SK-N-SH (cell line): ENCODE measurements at regions not wholly inside any gene's neighbourhood (a gene's known extent, or its start where the extent isn't known, plus 50 kb on each side); places are given as distances from the start of the nearest gene placed in this dataset.
"Not testable (repeated sequence)": the region's sequence is repeated elsewhere in the genome, so short reads cannot be mapped to it uniquely, and the experiment has no call there.

Experiments used
- CTCF ChIA-PET: fragments of 300-600, 350-600 bp; formaldehyde crosslinking; extraction: SDS; loops from one replicate; lab custom pipeline; 2021; lab: Yijun Ruan, JAX
- POLR2A ChIA-PET: fragments of 350-600 bp; sonication (Branson Sonifier 250); formaldehyde crosslinking; extraction: SDS; loops from one replicate; lab custom pipeline; 2020; ENCODE audit warnings: antibody characterized with exemption, inconsistent platforms; lab: Yijun Ruan, JAX
- DNase-seq: peaks from one replicate; pipeline ENCODE4 v3.0.0; 2012
- H2AFZ ChIP-seq: fragments of 200-600 bp; sonication (generic); 2 replicates; pipeline ENCODE4 v1.8.1; 2016; ENCODE audit warnings: antibody characterized with exemption, mild to moderate bottlenecking, low read depth
- H3F3A ChIP-seq: fragments of 200-600 bp; sonication (generic); replicated peaks from 2 replicates; pipeline ENCODE3; 2016; ENCODE audit warnings: antibody characterized with exemption, mild to moderate bottlenecking; ENCODE audit not compliant: insufficient read depth
- H3K27ac ChIP-seq, 2 experiments: fragments of 200-500 bp in 1 of 2; fragments of 200-600 bp in 1 of 2; sonication (Bioruptor generic) in 1 of 2; sonication (generic), shearing (Covaris generic) in 1 of 2; 2 replicates each; pipeline versions ENCODE4 v1.5.1 to v1.6.1; 2014 to 2016; ENCODE audit warnings: low read depth in 2 of 2, inconsistent platforms in 1 of 2, low read length in 1 of 2, mild to moderate bottlenecking in 1 of 2, mixed read lengths in 1 of 2
- H3K27me3 ChIP-seq: fragments of 200-600 bp; sonication (generic), shearing (Covaris generic); 2 replicates; pipeline ENCODE4 v1.6.1; 2016; ENCODE audit warnings: mixed run types; ENCODE audit not compliant: insufficient read depth
- H3K36me3 ChIP-seq, 2 experiments: fragments of 200-500 bp in 1 of 2; fragments of 200-600 bp in 1 of 2; sonication (Bioruptor generic) in 1 of 2; sonication (generic) in 1 of 2; replicated peaks in 1 of 2; 2 replicates each; pipeline versions ENCODE3 to v1.5.1; 2014 to 2016; ENCODE audit warnings: low read length in 1 of 2, mild to moderate bottlenecking in 1 of 2; ENCODE audit not compliant: insufficient read depth in 2 of 2, control insufficient read depth in 1 of 2
- H3K4me1 ChIP-seq, 2 experiments: fragments of 200-500 bp in 1 of 2; fragments of 200-600 bp in 1 of 2; sonication (Bioruptor generic) in 1 of 2; sonication (generic), shearing (Covaris generic) in 1 of 2; 2 replicates each; pipeline versions ENCODE4 v1.5.1 to v1.6.1; 2014 to 2016; ENCODE audit warnings: low read depth in 1 of 2, low read length in 1 of 2, mixed run types in 1 of 2; ENCODE audit not compliant: insufficient read depth in 2 of 2, control insufficient read depth in 1 of 2
- H3K4me2 ChIP-seq: fragments of 200-600 bp; sonication (generic), shearing (Covaris generic); 2 replicates; pipeline ENCODE4 v1.6.1; 2017; ENCODE audit warnings: mixed run types
- H3K4me3 ChIP-seq, 2 experiments: fragments of 200-500 bp in 1 of 2; fragments of 200-600 bp in 1 of 2; sonication (Bioruptor generic) in 1 of 2; sonication (generic), shearing (Covaris generic) in 1 of 2; 2 replicates each; pipeline versions ENCODE4 v1.5.1 to v1.8.1; 2014 to 2016; ENCODE audit warnings: low read depth in 2 of 2, inconsistent platforms in 1 of 2, low read length in 1 of 2, mild to moderate bottlenecking in 1 of 2, mixed read lengths in 1 of 2, moderate library complexity in 1 of 2
- H3K79me2 ChIP-seq: fragments of 200-600 bp; sonication (generic); 2 replicates; pipeline ENCODE4 v1.8.1; 2017; ENCODE audit warnings: mild to moderate bottlenecking; ENCODE audit not compliant: insufficient read depth
- H3K9ac ChIP-seq: fragments of 200-600 bp; sonication (generic); 2 replicates; pipeline ENCODE4 v1.6.1; 2017; ENCODE audit warnings: mixed run types
- H3K9me2 ChIP-seq: fragments of 200-600 bp; sonication (generic); 2 replicates; pipeline ENCODE4 v1.6.1; 2017; ENCODE audit warnings: mixed run types
- H3K9me3 ChIP-seq: fragments of 200-600 bp; sonication (generic); 2 replicates; pipeline ENCODE4 v1.6.1; 2017; ENCODE audit warnings: mixed run types, mild to moderate bottlenecking, moderate library complexity
- H4K20me1 ChIP-seq: fragments of 200-600 bp; sonication (generic); 2 replicates; pipeline ENCODE4 v1.6.1; 2017; ENCODE audit warnings: mild to moderate bottlenecking, mixed run types; ENCODE audit not compliant: insufficient read depth
- FOSL2 ChIP-seq: IDR thresholded peaks from 2 replicates; pipeline ENCODE4 v1.4.0; 2012; ENCODE audit warnings: low read depth, mild to moderate bottlenecking, moderate library complexity, borderline replicate concordance
- GABPA ChIP-seq: IDR thresholded peaks from 2 replicates; pipeline ENCODE4 v1.4.0; 2012; ENCODE audit warnings: low read depth, mild to moderate bottlenecking
- JUND ChIP-seq: IDR thresholded peaks from 2 replicates; pipeline ENCODE4 v1.4.0; 2012
- MXI1 ChIP-seq: IDR thresholded peaks from 2 replicates; pipeline ENCODE4 v1.6.1; 2012; ENCODE audit warnings: mild to moderate bottlenecking, low read depth, low read length, improper control_type of control experiment
- NFIC ChIP-seq: IDR thresholded peaks from 2 replicates; pipeline ENCODE4 v1.4.0; 2012; ENCODE audit warnings: borderline replicate concordance
- RAD21 ChIP-seq: IDR thresholded peaks from 2 replicates; pipeline ENCODE4 v1.6.1; 2012; ENCODE audit warnings: mild to moderate bottlenecking, low read length
- RFX5 ChIP-seq: IDR thresholded peaks from 2 replicates; pipeline ENCODE4 v1.6.1; 2012; ENCODE audit warnings: mild to moderate bottlenecking, improper control_type of control experiment, low read length
- SIN3A ChIP-seq: IDR thresholded peaks from 2 replicates; pipeline ENCODE4 v1.6.1; 2012; ENCODE audit warnings: low read depth, mild to moderate bottlenecking, low read length, moderate library complexity, borderline replicate concordance
- WGBS: methylation state at CpG from one replicate; pipeline ENCODE4 v1.1.6; 2017; ENCODE audit warnings: low lambda C conversion rate; 5-methylcytosine and 5-hydroxymethylcytosine counted together
- TF ChIP-seq, protein P1 (sequence below): fragments of 200-600 bp; sonication (generic); IDR thresholded peaks from 2 replicates; pipeline ENCODE4 v1.6.1; 2017; ENCODE audit warnings: antibody characterized with exemption, mild to moderate bottlenecking, moderate library complexity
- TF ChIP-seq, protein P2 (sequence below): fragments of 150-350 bp; IDR thresholded peaks from 2 replicates; pipeline ENCODE4 v1.6.1; 2016; ENCODE audit warnings: mild to moderate bottlenecking, low read depth, low read length
- TF ChIP-seq, protein P3 (sequence below): IDR thresholded peaks from 2 replicates; pipeline ENCODE4; 2012
- TF ChIP-seq, protein P4 (sequence below): IDR thresholded peaks from 2 replicates; pipeline ENCODE4 v1.6.1; 2012; ENCODE audit warnings: mild to moderate bottlenecking, low read depth, low read length, moderate library complexity

DNA sequence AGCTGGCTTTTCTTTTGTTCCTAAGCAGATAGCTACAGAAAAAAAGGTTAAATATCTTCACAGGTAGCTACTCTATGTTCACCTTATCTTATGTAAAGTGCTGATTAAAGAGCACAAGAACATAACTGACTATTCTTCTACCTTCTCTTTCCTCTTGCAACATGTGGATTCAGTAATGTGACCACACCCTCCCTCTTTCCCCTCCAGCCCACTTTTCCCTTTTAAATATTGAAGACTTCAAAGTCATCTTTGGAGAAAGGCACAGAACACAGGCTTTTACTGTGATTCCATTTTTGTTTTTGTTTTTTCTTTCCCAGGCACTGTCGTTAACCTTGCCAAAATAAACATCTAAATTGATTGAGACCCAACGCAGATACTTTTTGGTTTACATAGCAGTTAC, 418.1 kb upstream of the CDH20 start:
- Histone ChIP-seq H3K9ac (no peak overlapping the region), H4K20me1 (no peaks in the 10 kb centered on the region), H3F3A (no peaks in the 10 kb centered on the region), H3K9me2 (no peaks in the 10 kb centered on the region), H3K4me1 (no peaks in the 10 kb centered on the region), H2AFZ (no peak overlapping the region), H3K4me2 (no peak overlapping the region)
- DNase-seq, result no peak
- TF ChIP-seq, protein P1, sequence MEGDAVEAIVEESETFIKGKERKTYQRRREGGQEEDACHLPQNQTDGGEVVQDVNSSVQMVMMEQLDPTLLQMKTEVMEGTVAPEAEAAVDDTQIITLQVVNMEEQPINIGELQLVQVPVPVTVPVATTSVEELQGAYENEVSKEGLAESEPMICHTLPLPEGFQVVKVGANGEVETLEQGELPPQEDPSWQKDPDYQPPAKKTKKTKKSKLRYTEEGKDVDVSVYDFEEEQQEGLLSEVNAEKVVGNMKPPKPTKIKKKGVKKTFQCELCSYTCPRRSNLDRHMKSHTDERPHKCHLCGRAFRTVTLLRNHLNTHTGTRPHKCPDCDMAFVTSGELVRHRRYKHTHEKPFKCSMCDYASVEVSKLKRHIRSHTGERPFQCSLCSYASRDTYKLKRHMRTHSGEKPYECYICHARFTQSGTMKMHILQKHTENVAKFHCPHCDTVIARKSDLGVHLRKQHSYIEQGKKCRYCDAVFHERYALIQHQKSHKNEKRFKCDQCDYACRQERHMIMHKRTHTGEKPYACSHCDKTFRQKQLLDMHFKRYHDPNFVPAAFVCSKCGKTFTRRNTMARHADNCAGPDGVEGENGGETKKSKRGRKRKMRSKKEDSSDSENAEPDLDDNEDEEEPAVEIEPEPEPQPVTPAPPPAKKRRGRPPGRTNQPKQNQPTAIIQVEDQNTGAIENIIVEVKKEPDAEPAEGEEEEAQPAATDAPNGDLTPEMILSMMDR, result no peak
- TF ChIP-seq FOSL2 (no peak), SIN3A (no peak), RFX5 (no peak), MXI1 (no peak), RAD21 (no peak)
- TF ChIP-seq, protein P2, sequence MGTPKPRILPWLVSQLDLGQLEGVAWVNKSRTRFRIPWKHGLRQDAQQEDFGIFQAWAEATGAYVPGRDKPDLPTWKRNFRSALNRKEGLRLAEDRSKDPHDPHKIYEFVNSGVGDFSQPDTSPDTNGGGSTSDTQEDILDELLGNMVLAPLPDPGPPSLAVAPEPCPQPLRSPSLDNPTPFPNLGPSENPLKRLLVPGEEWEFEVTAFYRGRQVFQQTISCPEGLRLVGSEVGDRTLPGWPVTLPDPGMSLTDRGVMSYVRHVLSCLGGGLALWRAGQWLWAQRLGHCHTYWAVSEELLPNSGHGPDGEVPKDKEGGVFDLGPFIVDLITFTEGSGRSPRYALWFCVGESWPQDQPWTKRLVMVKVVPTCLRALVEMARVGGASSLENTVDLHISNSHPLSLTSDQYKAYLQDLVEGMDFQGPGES, result no peak
- TF ChIP-seq, all 33 proteins: peak for 0
- Histone ChIP-seq H3K27me3 (no peaks in the 10 kb centered on the region), H3K4me3 (no peak overlapping the region), H3K79me2 (no peaks in the 10 kb centered on the region), H3K36me3 (no peaks in the 10 kb centered on the region), H3K27ac (no peak overlapping the region), H3K9me3 (no peaks in the 10 kb centered on the region)
- CTCF ChIA-PET, result no interaction called here
- WGBS, result 51% methylated on average over 2 of the region's 2 CpGs
- POLR2A ChIA-PET, result no interaction called here

DNA sequence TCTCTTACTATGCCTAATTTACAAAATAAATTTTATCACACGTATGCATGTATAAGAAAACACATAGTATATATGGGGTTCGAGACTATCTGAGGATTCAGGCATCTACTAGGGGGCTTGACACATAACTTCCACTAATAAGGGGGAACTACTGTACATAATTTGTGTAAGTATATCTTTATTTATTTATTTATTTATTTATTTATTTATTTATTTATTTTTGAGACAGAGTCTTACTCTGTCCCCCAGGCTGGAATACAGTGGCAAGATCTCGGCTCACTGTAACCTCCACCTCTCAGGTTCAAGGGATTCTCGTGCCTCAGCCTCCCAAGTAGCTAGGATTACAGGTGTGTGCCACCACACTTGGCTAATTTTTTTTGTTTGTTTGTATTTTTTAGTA, 414.4 kb upstream of the CDH20 start:
- H3F3A ChIP-seq, POLR2A ChIA-PET, H3K79me2 ChIP-seq, H3K4me1 ChIP-seq, CTCF ChIA-PET, H3K4me2 ChIP-seq, DNase-seq, H3K27me3 ChIP-seq, H2AFZ ChIP-seq, H3K36me3 ChIP-seq, H3K9ac ChIP-seq, H4K20me1 ChIP-seq, H3K4me3 ChIP-seq, H3K27ac ChIP-seq, H3K9me3 ChIP-seq, H3K9me2 ChIP-seq: not testable (repeated sequence)
- WGBS, result 43% methylated on average over 4 of the region's 4 CpGs

DNA sequence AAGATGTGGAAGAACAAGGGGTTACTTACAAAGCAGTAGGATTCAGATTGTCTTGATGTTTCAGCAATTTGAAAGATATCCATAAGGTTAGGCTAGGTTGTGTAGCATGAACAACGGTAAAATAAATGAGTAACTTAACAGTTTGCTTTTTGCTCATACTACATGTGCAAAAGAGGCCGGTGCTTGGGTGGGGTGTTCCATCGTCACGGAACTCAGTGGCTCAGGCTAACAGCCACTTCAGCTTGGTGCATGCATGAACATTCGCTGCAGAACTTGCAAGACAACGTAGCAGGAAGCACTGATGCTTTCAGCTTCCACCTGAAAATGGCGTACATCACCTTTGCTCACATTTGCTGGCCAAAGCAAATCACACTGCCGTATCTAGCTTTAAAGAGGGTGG, 407.3 kb upstream of the CDH20 start:
- H3K27me3 ChIP-seq, result no peaks in the 10 kb centered on the region
- TF ChIP-seq, protein P3, sequence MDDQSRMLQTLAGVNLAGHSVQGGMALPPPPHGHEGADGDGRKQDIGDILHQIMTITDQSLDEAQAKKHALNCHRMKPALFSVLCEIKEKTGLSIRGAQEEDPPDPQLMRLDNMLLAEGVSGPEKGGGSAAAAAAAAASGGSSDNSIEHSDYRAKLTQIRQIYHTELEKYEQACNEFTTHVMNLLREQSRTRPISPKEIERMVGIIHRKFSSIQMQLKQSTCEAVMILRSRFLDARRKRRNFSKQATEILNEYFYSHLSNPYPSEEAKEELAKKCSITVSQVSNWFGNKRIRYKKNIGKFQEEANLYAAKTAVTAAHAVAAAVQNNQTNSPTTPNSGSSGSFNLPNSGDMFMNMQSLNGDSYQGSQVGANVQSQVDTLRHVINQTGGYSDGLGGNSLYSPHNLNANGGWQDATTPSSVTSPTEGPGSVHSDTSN, result no peak
- TF ChIP-seq NFIC, result no peak
- TF ChIP-seq GABPA, result no peak
- no peak for TF ChIP-seq JUND
- TF ChIP-seq, protein P2, result no peak
- TF ChIP-seq, protein P4, sequence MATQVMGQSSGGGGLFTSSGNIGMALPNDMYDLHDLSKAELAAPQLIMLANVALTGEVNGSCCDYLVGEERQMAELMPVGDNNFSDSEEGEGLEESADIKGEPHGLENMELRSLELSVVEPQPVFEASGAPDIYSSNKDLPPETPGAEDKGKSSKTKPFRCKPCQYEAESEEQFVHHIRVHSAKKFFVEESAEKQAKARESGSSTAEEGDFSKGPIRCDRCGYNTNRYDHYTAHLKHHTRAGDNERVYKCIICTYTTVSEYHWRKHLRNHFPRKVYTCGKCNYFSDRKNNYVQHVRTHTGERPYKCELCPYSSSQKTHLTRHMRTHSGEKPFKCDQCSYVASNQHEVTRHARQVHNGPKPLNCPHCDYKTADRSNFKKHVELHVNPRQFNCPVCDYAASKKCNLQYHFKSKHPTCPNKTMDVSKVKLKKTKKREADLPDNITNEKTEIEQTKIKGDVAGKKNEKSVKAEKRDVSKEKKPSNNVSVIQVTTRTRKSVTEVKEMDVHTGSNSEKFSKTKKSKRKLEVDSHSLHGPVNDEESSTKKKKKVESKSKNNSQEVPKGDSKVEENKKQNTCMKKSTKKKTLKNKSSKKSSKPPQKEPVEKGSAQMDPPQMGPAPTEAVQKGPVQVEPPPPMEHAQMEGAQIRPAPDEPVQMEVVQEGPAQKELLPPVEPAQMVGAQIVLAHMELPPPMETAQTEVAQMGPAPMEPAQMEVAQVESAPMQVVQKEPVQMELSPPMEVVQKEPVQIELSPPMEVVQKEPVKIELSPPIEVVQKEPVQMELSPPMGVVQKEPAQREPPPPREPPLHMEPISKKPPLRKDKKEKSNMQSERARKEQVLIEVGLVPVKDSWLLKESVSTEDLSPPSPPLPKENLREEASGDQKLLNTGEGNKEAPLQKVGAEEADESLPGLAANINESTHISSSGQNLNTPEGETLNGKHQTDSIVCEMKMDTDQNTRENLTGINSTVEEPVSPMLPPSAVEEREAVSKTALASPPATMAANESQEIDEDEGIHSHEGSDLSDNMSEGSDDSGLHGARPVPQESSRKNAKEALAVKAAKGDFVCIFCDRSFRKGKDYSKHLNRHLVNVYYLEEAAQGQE, result no peak
- no peak for TF ChIP-seq SIN3A
- TF ChIP-seq, all 33 proteins: peak for 0
- Histone ChIP-seq H3K36me3 (no peaks in the 10 kb centered on the region), H3K4me2 (no peak overlapping the region), H3K4me1 (no peaks in the 10 kb centered on the region), H3F3A (no peaks in the 10 kb centered on the region), H4K20me1 (no peaks in the 10 kb centered on the region), H3K9ac (no peak overlapping the region), H3K9me2 (no peaks in the 10 kb centered on the region), H3K27ac (no peak overlapping the region), H2AFZ (no peak overlapping the region), H3K4me3 (no peak overlapping the region), H3K79me2 (no peaks in the 10 kb centered on the region), H3K9me3 (no peaks in the 10 kb centered on the region)
- POLR2A ChIA-PET, result no interaction called here
- 83% methylated on average over 6 of the region's 8 CpGs for WGBS
- CTCF ChIA-PET, result no interaction called here
- no peak for DNase-seq
